ENCODE measurements at regions not wholly inside any gene's neighbourhood (a gene's known extent, or its start where the extent isn't known, plus 50 kb on each side); places are given as distances from the start of the nearest gene placed in this dataset.

GRCh38 chrX:15939737-15940136 lies 85.1 kb upstream of the AP1S2 start:
- TF ChIP-seq POLR2A (IDR thresholded peaks at IDR 0.05; ENCODE audit: low read length), result no peak
- no peak for TF ChIP-seq GATA1 (IDR thresholded peaks at IDR 0.05; ENCODE audit: low read depth, low read length)
